C4-2B (cell line): ENCODE measurements at regions not wholly inside any gene's neighbourhood (a gene's known extent, or its start where the extent isn't known, plus 50 kb on each side); places are given as distances from the start of the nearest gene placed in this dataset.

Experiments
- H3K27ac ChIP-seq: fragments of 450-650 bp; 2 replicates; pipeline ENCODE4 v1.5.1; 2017
- CTCF ChIP-seq: fragments of 450-650 bp; conservative IDR thresholded peaks from 2 replicates; pipeline ENCODE4 v1.5.1; 2017; ENCODE audit warnings: mild to moderate bottlenecking
- ZFX ChIP-seq: fragments of 450-650 bp; IDR thresholded peaks from 2 replicates; pipeline ENCODE4 v1.6.1; 2017

GRCh38 chr3:159635047-159635641 lies 353.5 kb upstream of the IL12A start:
- H3K27ac ChIP-seq, result no peak overlapping the region
- TF ChIP-seq CTCF (no peak), ZFX (no peak)

GRCh38 chr3:159637883-159638542 lies 350.6 kb upstream of the IL12A start:
- TF ChIP-seq CTCF (no peak), ZFX (no peak)
- no peak overlapping the region for H3K27ac ChIP-seq

GRCh38 chr3:159640225-159640624 lies 348.4 kb upstream of the IL12A start:
- TF ChIP-seq CTCF (no peak), ZFX (no peak)
- H3K27ac ChIP-seq, result no peak overlapping the region

- TF ChIP-seq CTCF (no peak), ZFX (no peak)
- no peak overlapping the region for H3K27ac ChIP-seq
These were observed 345.2 kb upstream of the IL12A start for GRCh38 chr3:159643406-159643805.

GRCh38 chr3:159645874-159646273 lies 342.8 kb upstream of the IL12A start:
- no peak for TF ChIP-seq CTCF
- no peak overlapping the region for H3K27ac ChIP-seq

- no peak for TF ChIP-seq ZFX
- H3K27ac ChIP-seq, result no peak overlapping the region
These were observed 338.7 kb upstream of the IL12A start for GRCh38 chr3:159649951-159650350.

GRCh38 chr3:159650726-159651125 lies 337.9 kb upstream of the IL12A start:
- no peak overlapping the region for H3K27ac ChIP-seq
- TF ChIP-seq ZFX, result no peak
- no peak for TF ChIP-seq CTCF

GRCh38 chr3:159652452-159652851 lies 336.2 kb upstream of the IL12A start:
- TF ChIP-seq ZFX (no peak), CTCF (no peak)
- H3K27ac ChIP-seq, result no peak overlapping the region
